ENCODE measurements at regions not wholly inside any gene's neighbourhood (a gene's known extent, or its start where the extent isn't known, plus 50 kb on each side); places are given as distances from the start of the nearest gene placed in this dataset.

DNA sequence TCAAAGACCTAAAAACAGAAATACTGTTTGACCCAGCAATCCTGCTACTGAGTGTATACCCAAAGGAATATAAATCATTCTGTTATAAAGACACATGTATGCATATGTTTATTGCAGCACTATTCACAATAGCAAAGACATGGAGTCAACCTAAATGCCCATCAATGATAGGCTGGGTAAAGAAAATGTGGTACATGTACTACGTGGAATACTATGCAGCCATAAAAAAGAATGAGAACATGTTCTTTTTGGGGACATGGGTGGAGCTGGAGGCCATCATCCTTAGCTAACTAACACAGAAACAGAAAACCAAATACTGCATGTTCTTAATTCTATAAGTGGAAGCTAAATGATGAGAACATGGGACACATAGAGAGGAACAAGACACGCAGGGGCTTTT lies 155.2 kb upstream of the KCNJ16 start:
- TF ChIP-seq, protein P1, sequence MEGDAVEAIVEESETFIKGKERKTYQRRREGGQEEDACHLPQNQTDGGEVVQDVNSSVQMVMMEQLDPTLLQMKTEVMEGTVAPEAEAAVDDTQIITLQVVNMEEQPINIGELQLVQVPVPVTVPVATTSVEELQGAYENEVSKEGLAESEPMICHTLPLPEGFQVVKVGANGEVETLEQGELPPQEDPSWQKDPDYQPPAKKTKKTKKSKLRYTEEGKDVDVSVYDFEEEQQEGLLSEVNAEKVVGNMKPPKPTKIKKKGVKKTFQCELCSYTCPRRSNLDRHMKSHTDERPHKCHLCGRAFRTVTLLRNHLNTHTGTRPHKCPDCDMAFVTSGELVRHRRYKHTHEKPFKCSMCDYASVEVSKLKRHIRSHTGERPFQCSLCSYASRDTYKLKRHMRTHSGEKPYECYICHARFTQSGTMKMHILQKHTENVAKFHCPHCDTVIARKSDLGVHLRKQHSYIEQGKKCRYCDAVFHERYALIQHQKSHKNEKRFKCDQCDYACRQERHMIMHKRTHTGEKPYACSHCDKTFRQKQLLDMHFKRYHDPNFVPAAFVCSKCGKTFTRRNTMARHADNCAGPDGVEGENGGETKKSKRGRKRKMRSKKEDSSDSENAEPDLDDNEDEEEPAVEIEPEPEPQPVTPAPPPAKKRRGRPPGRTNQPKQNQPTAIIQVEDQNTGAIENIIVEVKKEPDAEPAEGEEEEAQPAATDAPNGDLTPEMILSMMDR (IDR thresholded peaks at IDR 0.05 in 4 of 5, conservative IDR thresholded peaks at IDR 0.05 in 1 of 5), result no peak
- TF ChIP-seq POLR2A (IDR thresholded peaks at IDR 0.05), result no peak
